ENCODE measurements at regions not wholly inside any gene's neighbourhood (a gene's known extent, or its start where the extent isn't known, plus 50 kb on each side); places are given as distances from the start of the nearest gene placed in this dataset.

DNA sequence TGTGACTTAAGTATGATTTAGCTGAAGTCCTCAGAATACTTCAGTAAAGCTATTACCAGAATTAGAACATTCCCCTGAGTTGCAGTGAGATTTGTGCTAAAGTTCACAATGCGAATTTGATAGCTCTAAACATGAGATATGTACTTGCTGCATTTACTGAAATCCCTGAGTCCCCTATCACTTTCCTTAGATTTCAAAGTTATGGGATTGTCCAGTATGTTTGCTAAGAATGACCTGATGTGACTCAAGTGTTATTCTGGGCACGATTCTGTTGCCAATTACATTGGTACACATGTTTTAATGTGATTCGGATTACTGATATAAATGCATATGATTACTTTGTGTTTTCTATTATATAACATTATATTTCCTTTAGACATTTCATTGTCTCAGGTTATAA lies 91.3 kb upstream of the AMOT start:
- TF ChIP-seq YY1 (IDR thresholded peaks at IDR 0.05; ENCODE audit: insufficient read depth, insufficient read length) = no peak
- no peak for TF ChIP-seq ZNF274 (IDR thresholded peaks at IDR 0.05; ENCODE audit: low read depth, low read length)
